Pons (tissue), 1 donor: ENCODE measurements at regions not wholly inside any gene's neighbourhood (a gene's known extent, or its start where the extent isn't known, plus 50 kb on each side); places are given as distances from the start of the nearest gene placed in this dataset.
"Not testable (repeated sequence)": the region's sequence is repeated elsewhere in the genome, so short reads cannot be mapped to it uniquely, and the experiment has no call there.

ENCODE experiments used
- DNase-seq: peaks from one replicate; pipeline ENCODE4 v3.0.0-alpha.2; 2016; ENCODE audit warnings: low spot score

GRCh38 chr2:118464546-118465265 is 376.4 kb downstream of the INSIG2 start:
- no peak for DNase-seq

- DNase-seq = no peak
Observed at GRCh38 chr2:118464046-118464445, 375.8 kb downstream of the INSIG2 start.

GRCh38 chr2:118460425-118460824 is 372.2 kb downstream of the INSIG2 start:
- no peak for DNase-seq

- no peak for DNase-seq
Observed at GRCh38 chr2:118459426-118459825, 371.2 kb downstream of the INSIG2 start.

GRCh38 chr2:118457951-118458350 is 369.7 kb downstream of the INSIG2 start:
- no peak for DNase-seq

- DNase-seq = no peak
Observed at GRCh38 chr2:118449401-118449800, 361.1 kb downstream of the INSIG2 start.

GRCh38 chr2:118443596-118443995 is 355.3 kb downstream of the INSIG2 start:
- no peak for DNase-seq

GRCh38 chr2:118442996-118443553 is 354.8 kb downstream of the INSIG2 start:
- DNase-seq = peak; percentile 6

GRCh38 chr2:118442046-118442445 is 353.8 kb downstream of the INSIG2 start:
- DNase-seq = no peak

GRCh38 chr2:118440404-118441098 is 352.3 kb downstream of the INSIG2 start:
- DNase-seq = no peak

GRCh38 chr2:118437501-118437900 is 349.2 kb downstream of the INSIG2 start:
- no peak for DNase-seq

- no peak for DNase-seq
Observed at GRCh38 chr2:118431997-118432396, 343.7 kb downstream of the INSIG2 start.

GRCh38 chr2:118431586-118431985 is 343.3 kb downstream of the INSIG2 start:
- DNase-seq = no peak

GRCh38 chr2:118431165-118431517 is 342.9 kb downstream of the INSIG2 start:
- DNase-seq = no peak

GRCh38 chr2:118430510-118431164 is 342.4 kb downstream of the INSIG2 start:
- DNase-seq = no peak

- DNase-seq = no peak
Observed at GRCh38 chr2:118425191-118425590, 336.9 kb downstream of the INSIG2 start.

GRCh38 chr2:118423776-118424175 is 335.5 kb downstream of the INSIG2 start:
- DNase-seq = no peak

- no peak for DNase-seq
Observed at GRCh38 chr2:118421648-118422047, 333.4 kb downstream of the INSIG2 start.

GRCh38 chr2:118417406-118418120 is 329.3 kb downstream of the INSIG2 start:
- DNase-seq = no peak

- not testable (repeated sequence) for DNase-seq
Observed at GRCh38 chr2:118415186-118415585, 326.9 kb downstream of the INSIG2 start.

GRCh38 chr2:118403658-118404451 is 315.6 kb downstream of the INSIG2 start:
- DNase-seq = no peak
